Kidney (tissue), 13 donors: ENCODE measurements at regions not wholly inside any gene's neighbourhood (a gene's known extent, or its start where the extent isn't known, plus 50 kb on each side); places are given as distances from the start of the nearest gene placed in this dataset.

Source experiments
- DNase-seq, 5 donors: peaks; one replicate each; pipeline ENCODE4 v3.0.0-alpha.2; 2013 to 2020
- FAIRE-seq: peaks from 2 replicates; lab custom pipeline; 2012; peaks lifted over from hg19 to GRCh38; lab: Jason Lieb, UNC
- H3K27ac ChIP-seq, 2 donors: one replicate each; pipeline ENCODE4 v1.7.0; 2013; ENCODE audit warnings: low read depth in 2 of 2, low read length in 2 of 2, inconsistent platforms in 1 of 2
- H3K27me3 ChIP-seq: one replicate; pipeline ENCODE4 v1.7.1; 2013; ENCODE audit warnings: low read length, inconsistent platforms; ENCODE audit not compliant: control insufficient read depth, insufficient read depth
- H3K36me3 ChIP-seq, 3 donors: one replicate each; pipeline versions ENCODE4 v1.7.0 to v1.7.1; 2013; ENCODE audit warnings: low read length in 3 of 3, control low read depth in 1 of 3, inconsistent platforms in 1 of 3; ENCODE audit not compliant: insufficient read depth in 3 of 3, control insufficient read depth in 2 of 3
- H3K4me1 ChIP-seq, 3 donors: one replicate each; pipeline versions ENCODE4 v1.7.0 to v1.7.1; 2013; ENCODE audit warnings: low read length in 3 of 3, inconsistent platforms in 1 of 3, low read depth in 1 of 3; ENCODE audit not compliant: control insufficient read depth in 2 of 3, insufficient read depth in 2 of 3
- H3K4me3 ChIP-seq, 3 donors: one replicate each; pipeline versions ENCODE4 v1.7.0 to v1.8.1; 2013; ENCODE audit warnings: low read length in 3 of 3, control low read depth in 1 of 3, inconsistent platforms in 1 of 3
- H3K9ac ChIP-seq, 3 donors: one replicate each; pipeline versions ENCODE4 v1.7.0 to v1.7.1; 2013; ENCODE audit warnings: low read length in 3 of 3, control low read depth in 1 of 3, inconsistent platforms in 1 of 3
- H3K9me3 ChIP-seq, 3 donors: one replicate each; pipeline versions ENCODE4 v1.7.0 to v1.7.1; 2013; ENCODE audit warnings: low read length in 3 of 3, control low read depth in 1 of 3, inconsistent platforms in 1 of 3; ENCODE audit not compliant: control insufficient read depth in 2 of 3, insufficient read depth in 1 of 3
- intact Hi-C: fragments of 100-400 bp; cut with DNase I; formaldehyde crosslinking; loops from one replicate; pipeline ENCODE4 v1.11.1; 2022
- TF ChIP-seq, protein P1 (sequence below): IDR thresholded peaks from 3 replicates; pipeline ENCODE4 v1.5.1; 2012; ENCODE audit warnings: mild to moderate bottlenecking, moderate library complexity, borderline replicate concordance; ENCODE audit not compliant: insufficient read depth; ENCODE audit errors: extremely low read depth
- donor health status: control.
- donor health status: control.
- donor health status: control.
- donor health status: control.
- donor health status: control.
- donor health status: DM: yes; HTN: yes; CAD: no.
- donor health status: Normal renal cell carcinoma (clear cell type).

DNA sequence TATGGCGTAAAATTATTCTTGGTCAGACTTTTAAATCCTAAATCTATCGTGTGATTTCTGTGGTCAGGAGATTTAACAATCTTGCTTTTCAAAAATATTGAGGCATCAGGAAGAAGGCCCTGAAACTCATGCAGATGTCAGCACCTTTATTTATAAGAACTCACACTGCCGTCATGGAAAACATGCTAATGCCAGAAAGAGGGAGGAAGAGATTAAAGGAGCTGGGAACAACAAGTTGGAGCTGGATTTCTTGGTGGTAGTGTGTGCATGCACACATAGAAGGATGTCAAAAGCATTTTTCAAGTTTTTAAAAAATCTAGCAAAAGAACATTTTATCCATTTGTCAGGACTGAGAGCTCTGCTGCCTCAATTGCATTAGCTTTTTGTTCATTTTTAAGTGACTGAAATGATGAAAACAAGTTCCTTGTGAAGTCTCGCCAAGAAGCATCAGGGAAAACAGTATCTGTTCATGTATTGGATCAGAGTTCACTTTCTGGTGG is 342.5 kb downstream of the SPRY2 start:
- intact Hi-C loops: no loop called here
- Histone ChIP-seq H3K27ac (no peak overlapping the region), H3K4me3 (no peak overlapping the region), H3K9ac (no peak overlapping the region), H3K27me3 (no peaks in the 10 kb centered on the region), H3K36me3 (no peaks in the 10 kb centered on the region), H3K4me1 (no peaks in the 10 kb centered on the region), H3K9me3 (no peaks in the 10 kb centered on the region)
- DNase-seq (no peak), FAIRE-seq (no peak)
- TF ChIP-seq, protein P1, sequence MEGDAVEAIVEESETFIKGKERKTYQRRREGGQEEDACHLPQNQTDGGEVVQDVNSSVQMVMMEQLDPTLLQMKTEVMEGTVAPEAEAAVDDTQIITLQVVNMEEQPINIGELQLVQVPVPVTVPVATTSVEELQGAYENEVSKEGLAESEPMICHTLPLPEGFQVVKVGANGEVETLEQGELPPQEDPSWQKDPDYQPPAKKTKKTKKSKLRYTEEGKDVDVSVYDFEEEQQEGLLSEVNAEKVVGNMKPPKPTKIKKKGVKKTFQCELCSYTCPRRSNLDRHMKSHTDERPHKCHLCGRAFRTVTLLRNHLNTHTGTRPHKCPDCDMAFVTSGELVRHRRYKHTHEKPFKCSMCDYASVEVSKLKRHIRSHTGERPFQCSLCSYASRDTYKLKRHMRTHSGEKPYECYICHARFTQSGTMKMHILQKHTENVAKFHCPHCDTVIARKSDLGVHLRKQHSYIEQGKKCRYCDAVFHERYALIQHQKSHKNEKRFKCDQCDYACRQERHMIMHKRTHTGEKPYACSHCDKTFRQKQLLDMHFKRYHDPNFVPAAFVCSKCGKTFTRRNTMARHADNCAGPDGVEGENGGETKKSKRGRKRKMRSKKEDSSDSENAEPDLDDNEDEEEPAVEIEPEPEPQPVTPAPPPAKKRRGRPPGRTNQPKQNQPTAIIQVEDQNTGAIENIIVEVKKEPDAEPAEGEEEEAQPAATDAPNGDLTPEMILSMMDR: no peak

DNA sequence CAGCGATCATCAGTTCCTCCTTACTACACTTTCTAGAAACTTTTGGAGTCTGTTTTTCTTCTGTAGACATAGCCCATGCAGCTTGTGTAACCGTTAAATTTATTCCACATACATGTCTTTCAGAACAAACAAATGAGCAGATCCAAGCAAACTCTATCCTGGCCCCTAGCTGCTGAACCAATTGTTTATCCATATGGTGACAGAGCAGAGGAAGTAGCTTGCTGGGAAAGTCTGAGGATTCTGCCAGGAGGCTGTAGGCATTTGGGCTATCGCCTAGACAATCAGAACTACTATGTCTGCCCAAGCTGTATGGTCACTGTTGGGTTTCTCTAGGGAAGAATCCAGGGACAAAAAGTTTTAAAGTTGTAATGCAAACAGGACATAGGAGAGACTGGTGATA is 343.7 kb downstream of the SPRY2 start:
- TF ChIP-seq, protein P1: no peak
- no peak for DNase-seq
- Histone ChIP-seq H3K4me3 (no peak overlapping the region), H3K9ac (no peak overlapping the region), H3K9me3 (no peaks in the 10 kb centered on the region), H3K36me3 (no peaks in the 10 kb centered on the region), H3K4me1 (no peaks in the 10 kb centered on the region), H3K27me3 (no peaks in the 10 kb centered on the region), H3K27ac (no peak overlapping the region)
- intact Hi-C loops: no loop called here
- no peak for FAIRE-seq

DNA sequence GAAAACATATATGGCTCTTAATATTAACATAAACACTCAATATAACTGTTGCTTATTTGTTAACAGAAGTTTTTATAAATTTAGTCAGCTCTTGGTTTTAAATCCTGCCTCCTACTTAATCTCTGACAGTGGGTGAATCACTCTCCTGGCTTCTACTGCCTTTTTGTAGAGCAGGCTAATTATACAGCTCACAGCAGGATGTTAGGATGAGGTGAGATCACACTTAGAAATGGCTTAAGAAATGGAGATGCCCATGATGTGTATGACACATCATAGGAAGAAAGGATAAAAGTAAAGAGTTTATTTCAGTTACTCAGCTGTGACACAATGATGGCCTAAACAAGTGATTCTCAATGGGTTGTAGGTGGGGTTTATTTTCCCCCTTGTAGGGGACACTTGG is 345.6 kb downstream of the SPRY2 start:
- Histone ChIP-seq H3K9me3 (no peaks in the 10 kb centered on the region), H3K4me1 (no peaks in the 10 kb centered on the region), H3K9ac (no peak overlapping the region), H3K27ac (no peak overlapping the region), H3K27me3 (no peaks in the 10 kb centered on the region), H3K4me3 (no peak overlapping the region), H3K36me3 (no peaks in the 10 kb centered on the region)
- FAIRE-seq: no peak
- intact Hi-C loops: no loop called here
- TF ChIP-seq, protein P1: no peak
- no peak for DNase-seq

DNA sequence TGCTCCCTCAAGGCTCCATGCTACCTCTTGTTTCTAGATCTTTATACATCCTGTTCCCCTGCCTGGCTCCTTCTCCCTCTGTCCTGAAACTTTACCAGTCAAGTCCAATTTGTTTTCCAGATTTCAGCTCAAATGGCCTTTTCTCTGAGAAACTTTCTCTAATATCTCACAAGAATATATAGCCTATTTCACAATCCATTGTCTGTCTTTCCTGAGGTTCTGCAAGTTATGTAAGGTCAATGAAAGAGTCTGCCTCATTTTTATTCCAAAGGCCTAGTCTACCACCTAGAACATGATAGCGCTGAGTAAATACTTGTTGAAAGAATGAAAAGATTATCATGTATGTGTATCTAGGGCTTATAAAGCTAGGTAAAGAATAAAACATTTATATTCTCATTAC is 348.8 kb downstream of the SPRY2 start:
- H3K27ac ChIP-seq: no peak overlapping the region
- H3K9ac ChIP-seq: no peak overlapping the region
- intact Hi-C loops: no loop called here
- FAIRE-seq (no peak), DNase-seq (no peak)
- no peak overlapping the region for H3K4me3 ChIP-seq
- no peaks in the 10 kb centered on the region for H3K9me3 ChIP-seq
- H3K27me3 ChIP-seq: no peaks in the 10 kb centered on the region
- TF ChIP-seq, protein P1: no peak
- H3K4me1 ChIP-seq: no peaks in the 10 kb centered on the region
- no peaks in the 10 kb centered on the region for H3K36me3 ChIP-seq
